LHCN-M2 (cell line): ENCODE measurements at regions not wholly inside any gene's neighbourhood (a gene's known extent, or its start where the extent isn't known, plus 50 kb on each side); places are given as distances from the start of the nearest gene placed in this dataset.
"Not testable (repeated sequence)": the region's sequence is repeated elsewhere in the genome, so short reads cannot be mapped to it uniquely, and the experiment has no call there.

Experiments used
- DNase-seq: peaks from one replicate; pipeline ENCODE4 v3.0.0-alpha.2; 2012; ENCODE audit warnings: low read depth

DNA sequence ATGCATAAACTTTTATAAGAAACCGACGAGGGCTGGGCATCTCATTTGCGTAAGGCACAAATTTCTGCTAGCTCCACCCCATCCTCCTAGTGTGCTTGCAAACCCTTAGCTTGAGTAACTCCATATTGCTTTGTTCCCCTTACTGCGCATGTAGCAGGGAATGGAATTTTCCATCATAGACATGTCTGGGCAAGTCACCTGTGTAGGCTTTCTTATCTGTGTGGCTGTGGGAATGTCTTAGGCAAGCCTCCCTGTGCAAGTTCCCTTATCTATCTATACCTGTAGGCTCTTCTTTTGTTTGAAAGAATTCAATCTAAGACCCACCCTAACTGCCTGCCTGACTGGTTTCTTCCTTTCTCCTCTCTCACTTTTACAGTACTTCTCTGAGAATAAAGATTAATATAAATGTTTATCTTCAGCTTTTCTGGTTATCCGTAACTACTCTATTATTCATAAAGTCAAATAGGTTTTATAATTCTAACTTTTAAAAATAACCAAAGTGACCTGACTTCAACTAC lies 217.6 kb upstream of the FIGN start:
- DNase-seq: no peak

DNA sequence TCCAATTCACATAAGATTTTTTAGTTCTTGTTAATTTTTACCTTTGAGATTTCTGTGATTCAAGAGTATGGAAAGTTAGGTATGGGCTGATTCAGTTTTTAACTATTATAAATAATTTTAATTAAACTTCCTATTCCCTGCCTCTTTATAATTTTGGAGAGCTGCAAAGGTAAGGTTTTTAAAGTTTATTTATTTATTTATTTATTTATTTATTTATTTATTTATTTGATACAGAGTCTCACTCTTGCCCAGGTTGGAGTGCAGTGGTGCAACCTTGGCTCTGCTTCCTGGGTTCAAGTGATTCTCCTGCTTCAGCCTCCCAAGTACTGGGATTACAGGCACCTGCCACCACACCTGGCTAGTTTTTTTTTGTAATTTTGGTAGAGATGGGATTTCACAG lies 215.5 kb upstream of the FIGN start:
- DNase-seq: no peak

DNA sequence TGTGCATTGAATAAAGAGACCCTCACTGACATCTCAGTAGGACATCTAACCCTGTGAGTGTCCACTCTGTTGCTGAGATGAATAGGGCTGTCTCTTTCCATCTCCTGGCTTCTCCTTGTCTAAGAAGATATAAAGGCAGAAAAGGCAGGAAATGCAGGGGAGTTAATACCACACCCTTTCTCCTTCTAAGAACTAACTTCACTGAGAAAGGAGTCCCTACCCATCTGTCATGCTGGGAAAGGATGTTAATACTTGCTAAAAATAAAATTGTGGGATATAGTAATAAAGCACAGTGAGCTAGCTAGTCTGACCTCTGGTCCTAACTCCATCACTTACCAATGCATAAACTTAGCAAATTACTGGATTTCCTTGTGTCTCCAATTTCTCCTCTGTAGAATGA lies 213.9 kb upstream of the FIGN start:
- no peak for DNase-seq

DNA sequence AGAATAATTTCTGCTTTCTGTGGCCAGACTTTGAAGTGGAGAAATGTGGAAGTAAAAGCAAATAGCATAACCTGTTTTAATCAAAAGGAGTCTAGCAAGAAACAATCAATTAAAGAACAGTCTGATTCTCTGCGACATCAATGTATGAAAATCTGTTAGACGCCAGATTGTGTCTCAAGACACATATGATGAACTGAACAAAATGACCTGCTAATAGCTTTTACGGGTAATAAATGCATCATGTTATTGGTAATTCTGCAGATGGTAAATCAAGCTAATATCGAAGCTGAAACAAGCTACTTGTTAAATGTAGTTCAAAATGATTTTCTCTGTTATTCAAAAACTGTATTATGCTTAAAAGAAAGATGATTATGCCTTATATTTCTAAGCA lies 208.5 kb upstream of the FIGN start:
- no peak for DNase-seq

DNA sequence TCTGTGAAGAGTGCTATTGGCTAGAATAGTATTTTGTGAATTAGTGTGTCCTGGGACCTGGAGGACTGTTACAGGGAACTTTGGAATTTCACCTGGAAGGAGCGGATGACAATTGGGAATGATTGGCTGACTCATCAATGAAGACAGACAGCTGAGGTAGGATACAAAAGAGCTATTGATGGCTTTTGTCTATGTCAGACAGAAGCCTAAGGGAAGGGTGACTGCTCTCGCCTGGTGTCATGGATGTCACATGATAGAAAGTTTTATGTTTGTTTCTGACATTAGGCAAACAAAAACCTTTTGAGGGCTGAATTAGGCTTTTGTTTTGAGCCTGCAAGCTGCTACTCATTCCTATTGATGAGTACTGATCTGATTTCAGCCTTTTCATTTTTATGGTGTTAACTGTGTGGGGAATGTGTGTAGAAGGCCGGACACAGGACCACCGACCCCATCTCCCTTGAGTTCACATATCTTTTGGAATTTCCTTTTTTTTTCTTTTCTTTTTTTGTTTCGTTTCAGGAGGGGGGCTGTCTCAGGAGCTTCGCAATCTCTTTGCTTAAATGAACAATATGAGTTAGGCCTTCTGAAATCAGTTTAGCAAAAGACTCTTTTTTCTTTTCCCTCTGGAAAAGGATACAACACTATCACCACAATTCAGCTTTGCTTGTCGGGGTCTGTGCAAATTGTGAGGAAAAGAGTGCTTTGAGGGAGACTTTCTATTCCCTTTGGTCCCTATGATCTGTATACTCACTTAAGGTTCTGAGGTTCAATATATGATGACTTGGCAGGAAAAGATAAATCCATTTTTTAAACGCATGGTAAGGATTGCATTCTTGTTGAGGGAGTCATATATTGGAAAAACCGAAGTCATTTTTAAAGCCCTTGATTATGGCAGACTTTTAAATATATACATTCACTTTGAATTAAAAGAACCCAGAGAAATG lies 207.9 kb upstream of the FIGN start:
- no peak for DNase-seq

DNA sequence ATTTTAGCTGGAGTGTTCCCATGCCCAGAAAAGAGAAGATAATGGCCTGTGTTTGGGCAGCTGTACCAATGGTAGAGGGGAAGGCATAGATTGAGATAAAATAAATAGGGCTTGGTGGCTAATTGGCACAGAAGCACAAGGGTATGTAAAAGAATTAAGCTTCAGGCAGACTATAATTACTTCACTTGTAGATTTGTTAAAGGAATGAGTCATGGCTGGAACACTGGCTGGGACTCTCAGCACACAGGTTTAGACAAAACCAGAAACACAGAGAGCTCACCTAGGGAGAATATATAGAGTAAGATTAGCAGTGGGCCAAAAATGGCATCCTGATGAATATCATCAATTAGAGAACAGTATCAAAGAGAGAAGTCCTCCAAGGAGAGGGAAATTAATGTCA lies 198.3 kb upstream of the FIGN start:
- no peak for DNase-seq

DNA sequence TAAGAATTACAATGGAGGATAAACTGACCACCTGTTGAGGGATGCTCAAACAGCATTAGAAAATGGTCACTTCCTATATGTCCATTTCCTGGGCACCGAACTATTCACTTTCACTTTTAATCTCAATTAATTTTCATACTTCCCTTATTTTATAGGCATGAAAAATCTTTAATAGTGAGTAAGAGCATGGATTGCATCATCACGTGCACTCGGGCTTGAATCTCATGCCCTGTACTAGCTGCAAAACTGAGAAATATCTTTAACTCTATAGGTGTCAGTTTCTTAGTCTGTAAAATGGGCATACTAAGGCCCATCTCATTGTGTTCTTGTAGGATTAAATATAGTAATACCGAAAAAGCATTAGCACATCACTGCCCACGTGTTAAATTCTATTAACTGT lies 183.9 kb upstream of the FIGN start:
- peak; percentile 12 for DNase-seq

DNA sequence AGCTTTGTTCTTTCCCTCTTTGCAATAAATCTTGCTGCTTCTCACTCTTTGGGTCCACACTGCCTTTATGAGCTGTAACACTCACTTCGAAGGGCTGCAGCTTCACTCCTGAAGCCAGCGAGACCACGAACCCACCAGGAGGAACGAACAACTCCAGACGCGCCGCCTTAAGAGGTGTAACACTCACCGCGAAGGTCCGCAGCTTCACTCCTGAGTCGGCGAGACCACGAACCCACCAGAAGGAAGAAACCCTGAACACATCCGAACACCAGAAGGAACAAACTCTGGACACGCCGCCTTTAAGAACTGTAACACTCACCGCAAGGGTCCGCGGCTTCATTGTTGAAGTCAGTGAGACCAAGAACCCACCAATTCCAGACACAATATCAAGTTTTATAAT lies 178.7 kb upstream of the FIGN start:
- not testable (repeated sequence) for DNase-seq

DNA sequence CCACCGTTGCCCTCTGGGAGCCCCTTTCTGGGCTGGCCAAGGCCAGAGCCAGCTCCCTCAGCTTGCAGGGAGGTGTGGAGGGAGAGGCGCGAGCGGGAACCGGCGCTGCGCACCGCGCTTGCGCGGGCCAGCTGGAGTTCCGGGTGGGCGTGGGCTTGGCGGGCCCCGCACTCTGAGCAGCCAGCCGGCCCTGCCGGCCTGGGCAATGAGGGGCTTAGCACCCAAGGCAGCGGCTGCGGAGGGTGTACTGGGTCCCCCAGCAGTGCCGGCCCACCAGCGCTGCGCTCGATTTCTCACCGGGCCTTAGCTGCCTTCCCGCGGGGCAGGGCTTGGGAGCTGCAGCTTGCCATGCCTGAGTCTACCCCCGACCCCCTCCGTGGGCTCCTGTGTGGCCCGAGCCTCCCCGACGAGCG lies 177.7 kb upstream of the FIGN start:
- DNase-seq: not testable (repeated sequence)

DNA sequence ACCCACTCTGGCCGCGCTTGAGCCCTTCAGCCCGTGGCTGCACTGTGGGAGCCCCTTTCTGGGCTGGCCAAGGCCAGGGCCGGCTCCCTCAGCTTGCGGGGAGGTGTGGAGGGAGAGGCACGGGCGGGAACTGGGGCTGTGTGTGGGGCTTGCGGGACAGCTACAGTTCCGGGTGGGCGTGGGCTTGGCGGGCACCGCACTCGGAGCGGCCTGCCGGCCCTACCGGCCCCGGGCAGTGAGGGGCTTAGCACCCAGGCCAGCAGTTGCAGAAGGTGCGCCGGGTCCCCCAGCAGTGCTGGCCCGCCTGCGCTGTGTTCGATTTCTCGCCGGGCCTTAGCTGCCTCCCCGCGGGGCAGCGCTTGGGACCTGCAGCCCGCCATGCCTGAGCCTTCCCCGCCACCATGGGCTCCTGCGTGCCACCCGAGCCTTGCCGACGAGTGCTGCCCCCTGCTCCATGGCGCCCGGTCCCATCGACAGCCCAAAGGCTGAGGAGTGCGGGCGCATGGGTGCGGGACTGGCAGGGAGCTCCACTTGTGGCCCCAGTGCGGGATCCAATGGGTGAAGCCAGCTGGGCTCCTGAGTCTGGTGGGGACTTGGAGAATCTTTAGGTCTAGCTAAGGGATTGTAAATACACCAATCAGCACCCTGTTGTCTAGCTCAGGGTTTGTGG lies 173.7 kb upstream of the FIGN start:
- DNase-seq: no peak

DNA sequence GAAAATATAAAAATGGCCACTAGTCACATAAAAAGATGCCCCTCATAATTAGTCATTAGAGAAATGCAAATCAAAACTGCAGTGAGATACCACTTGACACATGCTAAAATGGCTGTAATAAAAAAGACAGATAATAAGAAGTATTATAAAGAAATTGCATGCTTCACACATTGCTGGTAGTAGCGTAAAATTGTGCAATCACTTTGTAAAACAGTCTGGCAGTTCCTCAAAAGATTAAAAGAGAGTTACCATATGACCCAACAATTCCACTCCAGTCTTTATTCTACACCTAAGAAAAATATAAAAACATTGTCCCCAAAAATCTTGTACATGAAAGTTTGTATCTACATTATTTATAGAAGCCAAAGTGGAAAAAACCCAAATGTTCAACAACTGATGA lies 170.6 kb upstream of the FIGN start:
- no peak for DNase-seq

DNA sequence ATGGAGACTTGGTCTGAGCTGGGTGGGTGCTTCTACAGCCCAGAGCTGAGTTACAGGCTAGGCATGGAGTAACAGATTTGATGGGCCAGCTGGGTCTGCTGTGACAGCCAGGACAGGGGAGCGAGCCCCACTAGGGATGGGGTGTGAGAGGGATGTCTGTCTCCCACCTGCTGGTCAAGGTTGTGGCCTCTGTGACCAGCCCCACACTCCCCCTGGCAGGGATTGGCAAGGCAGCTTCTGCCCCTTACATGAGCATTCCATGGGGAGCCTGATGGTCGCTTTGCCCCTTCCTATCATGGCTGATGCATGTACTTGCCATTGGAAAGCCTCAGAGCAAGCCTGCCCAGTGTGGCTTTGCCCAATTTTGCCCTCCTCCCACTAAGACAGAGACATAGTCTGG lies 162.0 kb upstream of the FIGN start:
- no peak for DNase-seq

DNA sequence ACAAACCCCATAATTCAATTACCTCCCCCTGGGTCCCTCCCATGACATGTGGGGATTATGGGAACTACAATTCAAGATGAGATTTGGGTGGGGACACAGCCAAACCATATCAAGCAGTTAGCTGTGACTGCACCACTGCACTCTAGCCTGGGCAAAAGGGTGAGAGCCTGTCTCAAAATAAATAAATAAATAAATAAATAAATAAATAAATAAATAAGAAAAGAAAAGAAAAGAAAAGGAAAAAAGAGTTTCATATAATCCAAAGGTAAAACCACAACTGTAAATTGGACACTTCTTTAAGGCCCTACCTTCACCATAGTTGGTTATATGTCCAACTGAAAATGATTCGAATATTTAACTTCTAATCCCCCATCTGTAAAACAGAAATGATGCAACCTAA lies 157.6 kb upstream of the FIGN start:
- DNase-seq: not testable (repeated sequence)

DNA sequence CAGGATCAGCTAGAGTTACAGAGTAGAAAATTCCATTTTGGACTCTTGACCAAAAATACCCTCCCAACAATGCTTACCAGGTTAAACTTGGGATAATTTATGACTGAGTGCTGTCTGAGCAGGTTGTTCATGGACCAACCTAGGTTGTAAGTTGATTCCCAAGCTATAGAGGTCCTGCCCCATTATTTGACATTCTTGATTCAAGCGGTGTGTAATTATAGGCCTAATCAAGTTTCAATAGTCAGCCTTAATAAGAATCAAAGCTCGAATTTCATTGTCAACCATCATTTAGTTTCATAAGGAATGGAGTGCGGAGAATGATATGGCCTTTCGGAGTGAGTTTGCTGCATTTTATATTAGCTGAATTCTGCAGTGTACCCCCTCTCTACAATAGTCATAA lies 152.8 kb upstream of the FIGN start:
- DNase-seq: no peak

DNA sequence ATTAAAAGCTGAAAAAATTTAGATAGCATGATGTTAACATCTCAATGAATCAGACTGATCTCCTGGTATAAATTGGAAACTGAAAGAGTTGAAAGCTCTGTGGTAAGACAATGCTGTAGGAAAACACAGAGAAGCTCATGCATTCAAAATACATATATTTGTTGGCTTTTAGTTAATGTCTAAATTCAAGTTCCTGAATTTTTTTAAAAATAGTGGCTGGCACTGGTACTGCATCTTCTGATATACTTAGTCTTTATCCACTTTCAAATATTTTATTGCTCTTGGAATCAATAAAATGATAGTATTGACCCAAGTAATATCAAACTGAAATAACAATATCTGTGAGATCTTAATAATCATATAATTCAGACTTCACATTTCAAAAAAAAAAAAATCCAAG lies 151.4 kb upstream of the FIGN start:
- DNase-seq: no peak

DNA sequence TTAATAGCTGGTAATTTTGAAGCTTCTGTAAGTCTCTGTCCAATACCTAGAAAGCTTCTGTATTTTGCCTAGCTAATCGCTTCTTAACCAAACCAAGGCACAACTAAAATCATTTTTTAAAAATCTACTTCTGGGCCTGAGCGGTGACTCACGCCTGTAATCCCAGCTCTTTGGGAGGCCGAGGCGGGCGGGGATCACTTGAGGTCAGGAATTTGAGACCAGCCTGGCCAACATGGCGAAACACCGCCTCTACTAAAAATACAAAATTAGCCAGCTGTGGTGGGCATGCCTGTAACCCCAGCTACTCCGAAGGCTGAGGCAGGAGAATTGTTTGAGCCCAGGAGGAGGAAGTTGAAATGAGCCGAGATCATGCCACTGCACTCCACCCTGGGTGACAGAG lies 148.6 kb upstream of the FIGN start:
- DNase-seq: peak; percentile 86

DNA sequence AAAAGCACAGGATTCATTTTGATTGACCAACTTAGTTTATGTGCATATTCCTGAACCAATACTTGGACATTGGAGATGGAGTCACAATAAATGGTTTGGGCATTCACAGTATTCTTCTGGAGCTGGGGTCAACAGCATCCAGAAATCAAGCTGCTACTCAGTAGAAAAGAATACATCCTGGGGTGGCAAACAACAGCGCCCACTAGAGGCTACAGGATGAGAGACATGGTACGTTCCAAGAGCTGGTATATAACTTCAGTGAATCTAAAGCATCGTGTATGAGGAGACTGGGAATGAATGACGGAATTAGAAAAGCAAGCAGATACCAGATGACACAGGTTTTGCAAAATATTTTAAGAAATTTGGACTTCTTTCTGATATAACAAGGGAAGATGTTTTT lies 142.9 kb upstream of the FIGN start:
- DNase-seq: peak; percentile 53

DNA sequence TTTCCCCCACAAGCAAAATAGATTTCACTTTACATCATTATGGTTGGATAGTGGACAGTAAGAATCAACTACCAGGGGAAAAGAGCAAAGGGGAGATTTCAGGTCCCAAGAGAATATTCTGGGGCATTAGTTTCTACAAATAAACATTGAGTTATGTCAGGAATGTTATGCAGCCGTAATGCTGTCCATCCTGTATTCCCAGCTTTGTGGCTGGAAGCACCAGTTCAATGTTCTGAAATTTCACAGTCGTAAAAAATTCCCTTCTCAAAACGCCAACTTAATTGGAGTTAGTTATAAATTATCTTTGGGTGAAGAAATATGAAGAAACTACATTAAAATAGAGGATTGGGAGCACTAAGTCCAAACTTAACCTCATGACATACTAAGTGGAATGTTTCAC lies 141.5 kb upstream of the FIGN start:
- peak; percentile 82 for DNase-seq

DNA sequence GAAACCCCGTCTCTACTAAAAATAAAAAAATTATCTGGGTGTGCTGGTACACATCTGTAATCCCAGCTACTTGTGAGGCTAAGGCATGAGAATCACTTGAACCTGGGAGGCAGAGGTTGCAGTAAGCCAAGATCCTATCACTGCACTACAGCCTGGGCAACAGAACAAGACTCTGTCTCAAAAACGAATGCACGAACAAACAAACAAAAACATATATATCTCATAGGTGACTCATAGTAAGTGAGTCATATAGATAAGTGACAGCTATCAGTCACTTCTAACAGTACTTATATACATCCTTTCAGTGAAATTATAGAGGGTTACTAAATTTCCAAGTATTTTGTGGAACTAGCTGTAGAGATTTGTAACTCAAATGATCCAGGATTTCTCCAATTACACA lies 127.3 kb upstream of the FIGN start:
- DNase-seq: no peak

DNA sequence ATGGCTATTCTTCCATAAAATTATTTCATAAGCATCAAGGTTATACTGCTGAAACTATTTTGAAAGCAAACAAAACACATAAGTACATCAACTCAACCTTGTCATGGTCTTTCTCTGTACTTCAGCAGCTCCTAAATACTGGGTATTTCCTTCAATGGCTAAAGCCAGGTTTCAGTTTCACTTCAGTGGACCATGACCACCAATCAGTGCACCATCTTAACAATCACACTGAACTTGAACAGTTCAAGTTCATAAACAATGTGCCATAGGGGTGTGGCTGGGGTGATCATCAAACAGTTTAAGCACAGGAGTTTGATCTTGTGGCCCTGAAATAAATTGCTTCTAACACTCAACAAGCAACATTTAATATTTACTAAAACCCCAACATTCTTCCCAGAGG lies 124.1 kb upstream of the FIGN start:
- no peak for DNase-seq

DNA sequence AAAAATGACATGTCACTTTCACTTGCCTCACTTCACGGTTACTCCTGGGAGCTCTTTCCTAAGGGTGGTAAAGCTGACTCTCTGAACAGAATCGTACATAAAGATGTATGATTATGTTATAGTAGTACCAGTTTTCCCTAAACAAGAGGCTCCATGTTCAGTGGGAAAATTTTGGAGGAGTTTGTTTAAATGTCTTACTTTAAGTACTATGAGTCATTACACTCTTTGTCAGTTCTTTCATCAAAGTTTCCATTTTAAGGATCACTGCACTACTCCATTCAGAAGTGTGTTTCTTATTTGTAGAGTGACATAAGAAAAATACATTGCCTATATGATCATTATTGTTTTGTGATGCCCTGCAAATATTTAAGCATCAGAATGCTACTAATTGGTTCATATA lies 121.1 kb upstream of the FIGN start:
- no peak for DNase-seq

DNA sequence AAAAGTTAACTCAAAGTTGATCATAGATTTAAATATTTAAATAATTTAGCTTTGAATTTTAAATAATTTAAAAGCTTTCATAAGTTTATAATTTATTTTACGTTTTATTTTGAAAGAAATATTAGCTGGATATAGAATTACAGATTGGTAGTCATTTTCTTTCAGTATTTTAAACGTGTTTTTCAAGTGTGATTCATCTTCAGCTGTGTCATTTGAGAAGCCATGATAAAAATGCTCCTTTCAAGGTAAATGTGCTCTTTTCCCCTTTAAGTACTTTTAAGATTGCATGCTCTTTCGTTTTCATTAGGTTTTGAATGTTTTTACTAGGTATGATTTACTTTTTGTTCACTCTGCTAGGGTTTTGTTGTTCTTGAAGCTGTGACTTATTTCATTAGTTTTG lies 116.8 kb upstream of the FIGN start:
- DNase-seq: peak; percentile 61
